T-cell (primary cell): ENCODE measurements at regions not wholly inside any gene's neighbourhood (a gene's known extent, or its start where the extent isn't known, plus 50 kb on each side); places are given as distances from the start of the nearest gene placed in this dataset.

Experiments
- ATAC-seq, 4 experiments: fragments of 200-7000 bp in 3 of 4; fragments of 150-1000 bp in 1 of 4; cut with Tn5 transposase; replicated peaks in 1 of 4; 1 replicate in 3 of 4; 2 replicates in 1 of 4; pipeline ENCODE4 v1.10.0; 2021; ENCODE audit warnings: moderate library complexity in 3 of 4, mild to moderate bottlenecking in 2 of 4, moderate number of reproducible peaks in 1 of 4
- CTCF ChIA-PET, 2 donors: fragments of 300-600 bp; sonication (Branson Sonifier 250); formaldehyde crosslinking; loops; one replicate each; lab custom pipeline; 2022; ENCODE audit warnings: antibody characterized with exemption in 2 of 2; lab: Charles Lee
- POLR2A ChIA-PET, 2 donors: fragments of 300-600 bp; sonication (Branson Sonifier 250); formaldehyde crosslinking; loops; one replicate each; lab custom pipeline; 2022; ENCODE audit warnings: antibody characterized with exemption in 2 of 2; lab: Charles Lee
- DNase-seq, 35 experiments: peaks; one replicate each; pipeline versions ENCODE4 v3.0.0 to v3.0.0-alpha.2; 2013 to 2023
- H3K27ac ChIP-seq: one replicate; pipeline ENCODE4 v1.5.1; 2013; ENCODE audit warnings: low read length
- H3K27me3 ChIP-seq, 2 experiments: replicated peaks in 1 of 2; 1 replicate in 1 of 2; 2 replicates in 1 of 2; pipeline versions ENCODE4 v1.6.1 to v1.7.0; 2013; ENCODE audit warnings: low read length in 1 of 2, mixed read lengths in 1 of 2; ENCODE audit not compliant: control insufficient read depth in 2 of 2, insufficient read depth in 2 of 2; ENCODE audit errors: extremely low read depth in 1 of 2
- H3K36me3 ChIP-seq, 2 donors: 1 replicate in 1 of 2; 2 replicates in 1 of 2; pipeline versions ENCODE4 v1.6.1 to v1.7.0; 2013; ENCODE audit warnings: low read length in 1 of 2; ENCODE audit not compliant: control insufficient read depth in 2 of 2, insufficient read depth in 1 of 2; ENCODE audit errors: extremely low read depth in 1 of 2
- H3K4me1 ChIP-seq, 2 experiments: 1 replicate in 1 of 2; 2 replicates in 1 of 2; pipeline versions ENCODE4 v1.6.1 to v1.7.0; 2013; ENCODE audit warnings: low read length in 2 of 2, mixed read lengths in 1 of 2; ENCODE audit not compliant: insufficient read depth in 2 of 2, control insufficient read depth in 1 of 2; ENCODE audit errors: extremely low read depth in 1 of 2
- H3K4me3 ChIP-seq, 2 donors: 1 replicate in 1 of 2; 2 replicates in 1 of 2; pipeline versions ENCODE4 v1.5.1 to v1.7.0; 2013; ENCODE audit warnings: mild to moderate bottlenecking in 2 of 2, low read length in 1 of 2, moderate library complexity in 1 of 2; ENCODE audit not compliant: control insufficient read depth in 1 of 2; ENCODE audit errors: extremely low read depth in 1 of 2
- H3K9me3 ChIP-seq: 2 replicates; pipeline ENCODE4 v1.7.0; 2013
- H3K27ac Mint-ChIP-seq, 2 donors: one replicate each; pipeline ENCODE4 v1.8.0; 2020 to 2021; ENCODE audit warnings: mild to moderate bottlenecking in 2 of 2, mixed read lengths in 2 of 2
- H3K27me3 Mint-ChIP-seq, 2 donors: one replicate each; pipeline ENCODE4 v1.8.0; 2021 to 2022; ENCODE audit warnings: mixed read lengths in 2 of 2
- H3K36me3 Mint-ChIP-seq: one replicate; pipeline ENCODE4 v1.8.0; 2021; ENCODE audit warnings: mixed read lengths
- H3K4me1 Mint-ChIP-seq, 3 donors: one replicate each; pipeline ENCODE4 v1.8.0; 2020 to 2022; ENCODE audit warnings: mixed read lengths in 3 of 3, mild to moderate bottlenecking in 1 of 3
- H3K4me3 Mint-ChIP-seq, 3 donors: one replicate each; pipeline ENCODE4 v1.8.0; 2020 to 2022; ENCODE audit warnings: mild to moderate bottlenecking in 3 of 3, mixed read lengths in 3 of 3, moderate library complexity in 3 of 3
- H3K9me3 Mint-ChIP-seq, 3 donors: one replicate each; pipeline ENCODE4 v1.8.0; 2020 to 2022; ENCODE audit warnings: mixed read lengths in 3 of 3
- WGBS: methylation state at CpG from one replicate; pipeline ENCODE4 v1.1.5; 2013; ENCODE audit warnings: missing lambda C conversion rate; ENCODE audit not compliant: insufficient coverage; 5-methylcytosine and 5-hydroxymethylcytosine counted together

DNA sequence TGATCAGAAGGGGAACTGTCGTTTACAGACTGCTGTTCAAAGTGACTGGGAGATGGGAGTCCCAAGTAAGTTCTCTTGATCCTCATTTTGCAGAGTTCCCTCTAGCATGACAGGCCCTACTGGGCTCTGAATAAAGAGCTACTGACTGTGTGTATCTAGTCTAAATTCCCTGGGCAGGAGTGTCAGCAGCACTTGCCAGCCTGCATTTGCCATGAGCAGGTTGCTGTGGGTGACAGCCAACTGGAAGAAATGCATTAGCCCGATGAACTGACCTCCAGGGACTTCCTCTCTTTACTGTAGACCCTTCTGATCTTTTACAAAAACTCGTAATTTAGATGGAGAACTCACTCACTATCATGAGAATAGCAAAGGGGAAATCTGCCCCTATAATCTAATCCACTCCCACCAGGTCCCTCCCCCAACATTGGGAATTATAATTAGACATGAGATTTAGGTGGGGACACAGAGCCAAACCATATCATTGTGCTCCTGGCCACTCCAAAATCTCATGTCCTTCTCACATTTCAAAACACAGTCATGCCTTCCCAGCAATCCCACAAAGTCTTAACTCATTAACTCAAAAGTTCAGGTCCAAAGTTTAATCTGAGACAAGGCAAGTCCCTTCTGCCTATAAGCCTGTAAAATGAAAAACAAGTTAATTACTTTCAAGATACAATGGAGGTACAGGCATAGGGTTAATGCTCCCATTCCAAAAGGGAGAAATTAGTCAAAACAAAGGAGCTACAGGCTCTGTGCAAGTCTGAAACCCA, 78.9 kb upstream of the CXCL14 start:
- Mint-ChIP-seq H3K27me3 (peaks cover 7 to 30% of the 10 kb centered on the region in 2 donors), H3K36me3 (no peaks in the 10 kb centered on the region), H3K27ac (no peak overlapping the region), H3K4me1 (no peaks in the 10 kb centered on the region), H3K9me3 (peaks cover 8 to 23% (median 9%) of the 10 kb centered on the region in 3 donors), H3K4me3 (no peak overlapping the region)
- Histone ChIP-seq H3K9me3 (no peaks in the 10 kb centered on the region), H3K4me1 (no peaks in the 10 kb centered on the region), H3K4me3 (no peak overlapping the region), H3K27ac (no peak overlapping the region), H3K36me3 (no peaks in the 10 kb centered on the region), H3K27me3 (peaks cover 0 to 7% of the 10 kb centered on the region in 2 experiments)
- ChIA-PET CTCF (no interaction called here), POLR2A (no interaction called here)
- ATAC-seq (no peak), DNase-seq (no peak)
- 60% methylated on average over 2 of the region's 3 CpGs for WGBS

DNA sequence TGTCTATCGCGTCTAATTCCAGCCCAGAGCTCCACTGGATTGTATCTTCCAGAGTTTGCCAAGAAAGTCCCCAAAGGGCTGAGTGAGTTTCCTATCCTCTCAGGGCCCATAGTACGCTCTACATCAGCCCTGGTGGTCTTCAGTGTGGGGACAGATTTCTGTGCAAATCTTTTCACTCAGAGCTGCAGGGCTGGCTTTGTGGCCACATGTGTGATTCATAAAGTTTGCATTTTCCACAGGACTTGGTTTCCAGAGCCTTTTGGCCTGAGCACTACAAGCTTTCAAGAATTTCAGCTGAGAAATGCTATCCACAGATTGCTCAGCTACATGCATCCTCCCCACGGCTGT, 76.7 kb upstream of the CXCL14 start:
- ChIA-PET CTCF (no interaction called here), POLR2A (no interaction called here)
- H3K4me3 ChIP-seq: no peak overlapping the region
- no peak overlapping the region for H3K27ac Mint-ChIP-seq
- H3K36me3 ChIP-seq: no peaks in the 10 kb centered on the region
- 63% methylated on average over 1 of the region's 4 CpGs for WGBS
- ATAC-seq (no peak), DNase-seq (no peak)
- H3K27me3 Mint-ChIP-seq: peaks cover 5 to 37% of the 10 kb centered on the region in 2 donors
- H3K36me3 Mint-ChIP-seq: no peaks in the 10 kb centered on the region
- H3K4me1 ChIP-seq: no peaks in the 10 kb centered on the region
- no peaks in the 10 kb centered on the region for H3K9me3 ChIP-seq
- H3K27ac ChIP-seq: no peak overlapping the region
- H3K9me3 Mint-ChIP-seq: peaks cover 8 to 23% (median 9%) of the 10 kb centered on the region in 3 donors
- no peak overlapping the region for H3K4me3 Mint-ChIP-seq
- H3K4me1 Mint-ChIP-seq: no peaks in the 10 kb centered on the region
- H3K27me3 ChIP-seq: no peaks in the 10 kb centered on the region

- CTCF ChIA-PET: no interaction called here
- no peaks in the 10 kb centered on the region for H3K36me3 Mint-ChIP-seq
- no peaks in the 10 kb centered on the region for H3K27me3 ChIP-seq
Observed at GRCh38 chr5:135654761-135655467, 76.1 kb upstream of the CXCL14 start.

DNA sequence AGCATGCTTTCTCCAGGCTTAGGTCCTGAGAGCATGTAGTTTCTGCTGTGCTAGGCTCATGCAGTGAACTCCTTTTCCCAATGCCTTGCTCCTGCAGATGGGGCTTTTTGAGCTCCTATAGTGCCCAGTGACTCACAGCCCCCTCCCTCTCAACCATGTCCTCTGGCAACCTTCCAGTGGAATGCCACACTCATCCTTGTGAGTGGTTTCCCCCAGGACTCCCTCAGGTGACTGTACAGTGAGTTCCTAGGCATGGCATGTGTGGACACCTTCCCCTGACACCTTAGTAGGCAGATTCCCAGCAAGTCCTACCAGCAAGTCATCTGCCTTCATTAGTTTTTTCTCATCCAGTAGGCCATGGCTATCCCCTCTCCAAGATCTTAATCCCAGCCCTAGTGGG, 72.4 kb upstream of the CXCL14 start:
- Mint-ChIP-seq H3K27ac (no peak overlapping the region), H3K4me1 (no peaks in the 10 kb centered on the region), H3K27me3 (peaks cover 9 to 33% of the 10 kb centered on the region in 2 donors), H3K36me3 (no peaks in the 10 kb centered on the region), H3K9me3 (peaks cover 0 to 11% (median 0%) of the 10 kb centered on the region in 3 donors), H3K4me3 (no peak overlapping the region)
- no peak for ATAC-seq
- no peaks in the 10 kb centered on the region for H3K4me1 ChIP-seq
- H3K36me3 ChIP-seq: no peaks in the 10 kb centered on the region
- ChIA-PET CTCF (no interaction called here), POLR2A (no interaction called here)
- no peak overlapping the region for H3K27ac ChIP-seq
- H3K4me3 ChIP-seq: no peak overlapping the region
- peaks cover 0 to 3% of the 10 kb centered on the region in 2 experiments for H3K27me3 ChIP-seq
- DNase-seq: no peak
- H3K9me3 ChIP-seq: no peaks in the 10 kb centered on the region

More at GRCh38 chr5:135654761-135655467, 76.1 kb upstream of the CXCL14 start:
- Histone ChIP-seq H3K4me3 (no peak overlapping the region), H3K9me3 (no peaks in the 10 kb centered on the region), H3K36me3 (no peaks in the 10 kb centered on the region), H3K4me1 (no peaks in the 10 kb centered on the region), H3K27ac (no peak overlapping the region)
- ATAC-seq (no peak), DNase-seq (no peak)
- POLR2A ChIA-PET: no interaction called here
- 77% methylated on average over 6 of the region's 12 CpGs for WGBS
- Mint-ChIP-seq H3K9me3 (peaks cover 8 to 23% (median 9%) of the 10 kb centered on the region in 3 donors), H3K4me3 (no peak overlapping the region), H3K4me1 (no peaks in the 10 kb centered on the region), H3K27me3 (peaks cover 5 to 37% of the 10 kb centered on the region in 2 donors), H3K27ac (no peak overlapping the region)

GRCh38 chr5:135650081-135650480, 71.3 kb upstream of the CXCL14 start:
- no peak for DNase-seq
- Histone ChIP-seq H3K36me3 (no peaks in the 10 kb centered on the region), H3K4me3 (no peak overlapping the region)

DNA sequence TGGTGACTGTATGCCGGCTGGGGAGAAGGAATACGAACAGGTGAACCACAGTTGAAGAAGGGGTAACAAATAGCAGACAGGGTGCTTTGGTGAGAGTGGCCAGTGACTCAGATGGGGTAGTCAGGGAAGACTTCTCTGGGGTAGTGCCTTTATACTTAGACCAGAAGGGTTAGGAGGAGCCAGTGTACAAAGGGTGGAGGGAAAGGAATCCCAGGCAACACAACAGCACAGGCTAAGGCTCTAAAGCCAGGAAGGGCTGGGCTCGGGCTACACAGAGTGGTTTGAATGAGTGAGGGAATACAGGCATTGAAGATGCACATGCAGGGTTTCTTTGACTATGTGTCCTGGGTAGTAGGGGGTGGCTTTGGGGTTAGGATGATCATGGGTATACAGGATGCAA, 70.6 kb upstream of the CXCL14 start:
- Mint-ChIP-seq H3K27ac (no peak overlapping the region), H3K4me3 (no peak overlapping the region), H3K4me1 (no peaks in the 10 kb centered on the region), H3K27me3 (peaks cover 4 to 26% of the 10 kb centered on the region in 2 donors), H3K36me3 (no peaks in the 10 kb centered on the region), H3K9me3 (peaks cover 0 to 11% (median 0%) of the 10 kb centered on the region in 3 donors)
- no peak for ATAC-seq
- H3K36me3 ChIP-seq: no peaks in the 10 kb centered on the region
- DNase-seq: no peak
- ChIA-PET CTCF (no interaction called here), POLR2A (no interaction called here)
- peaks cover 0 to 3% of the 10 kb centered on the region in 2 experiments for H3K27me3 ChIP-seq
- WGBS: 80% methylated on average over 3 of the region's 3 CpGs
- H3K9me3 ChIP-seq: no peaks in the 10 kb centered on the region
- H3K4me1 ChIP-seq: no peaks in the 10 kb centered on the region
- no peak overlapping the region for H3K4me3 ChIP-seq
- H3K27ac ChIP-seq: no peak overlapping the region

More at GRCh38 chr5:135650081-135650480, 71.3 kb upstream of the CXCL14 start:
- no peaks in the 10 kb centered on the region for H3K4me1 Mint-ChIP-seq
- H3K4me3 Mint-ChIP-seq: no peak overlapping the region
- ChIA-PET POLR2A (no interaction called here), CTCF (no interaction called here)
- H3K27me3 ChIP-seq: peaks cover 0 to 3% of the 10 kb centered on the region in 2 experiments
- H3K27ac ChIP-seq: no peak overlapping the region
- H3K9me3 ChIP-seq: no peaks in the 10 kb centered on the region
- no peaks in the 10 kb centered on the region for H3K36me3 Mint-ChIP-seq
- no peak overlapping the region for H3K27ac Mint-ChIP-seq
- H3K4me1 ChIP-seq: no peaks in the 10 kb centered on the region
- H3K9me3 Mint-ChIP-seq: peaks cover 0 to 11% (median 0%) of the 10 kb centered on the region in 3 donors
- no peak for ATAC-seq
- peaks cover 9 to 30% of the 10 kb centered on the region in 2 donors for H3K27me3 Mint-ChIP-seq
- no CpG with 5 or more reads among the region's 2 CpGs for WGBS
